ENCODE measurements at regions not wholly inside any gene's neighbourhood (a gene's known extent, or its start where the extent isn't known, plus 50 kb on each side); places are given as distances from the start of the nearest gene placed in this dataset.

- intact Hi-C loops (cut with micrococcal nuclease) = no loop called here
- H3K4me1 ChIP-seq (ENCODE audit: control insufficient read depth, insufficient read depth, low read length) = no peaks in the 10 kb centered on the region
- Mint-ChIP-seq H3K27ac (no peak overlapping the region), H3K27me3 (ENCODE audit: low read depth in 2 of 2) (peaks cover 0 to 4% of the 10 kb centered on the region in 2 donors), H3K9me3 (peaks cover 0 to 2% of the 10 kb centered on the region in 2 donors), H3K4me3 (no peak overlapping the region), H3K36me3 (no peaks in the 10 kb centered on the region), H3K4me1 (no peaks in the 10 kb centered on the region)
- H3K36me3 ChIP-seq (ENCODE audit: control insufficient read depth, insufficient read depth, low read length) = no peaks in the 10 kb centered on the region
- 79% methylated on average over 1 of the region's 1 CpG for WGBS (ENCODE audit: insufficient coverage)
- H3K27ac ChIP-seq (ENCODE audit: low read length) = no peak overlapping the region
- no peaks in the 10 kb centered on the region for H3K27me3 ChIP-seq (ENCODE audit: control insufficient read depth, insufficient read depth, low read length)
- no peak for ATAC-seq
- H3K4me3 ChIP-seq (ENCODE audit: low read length) = no peak overlapping the region
- no peaks in the 10 kb centered on the region for H3K9me3 ChIP-seq (ENCODE audit: control insufficient read depth, insufficient read depth, low read length)
- TF ChIP-seq, protein P1, sequence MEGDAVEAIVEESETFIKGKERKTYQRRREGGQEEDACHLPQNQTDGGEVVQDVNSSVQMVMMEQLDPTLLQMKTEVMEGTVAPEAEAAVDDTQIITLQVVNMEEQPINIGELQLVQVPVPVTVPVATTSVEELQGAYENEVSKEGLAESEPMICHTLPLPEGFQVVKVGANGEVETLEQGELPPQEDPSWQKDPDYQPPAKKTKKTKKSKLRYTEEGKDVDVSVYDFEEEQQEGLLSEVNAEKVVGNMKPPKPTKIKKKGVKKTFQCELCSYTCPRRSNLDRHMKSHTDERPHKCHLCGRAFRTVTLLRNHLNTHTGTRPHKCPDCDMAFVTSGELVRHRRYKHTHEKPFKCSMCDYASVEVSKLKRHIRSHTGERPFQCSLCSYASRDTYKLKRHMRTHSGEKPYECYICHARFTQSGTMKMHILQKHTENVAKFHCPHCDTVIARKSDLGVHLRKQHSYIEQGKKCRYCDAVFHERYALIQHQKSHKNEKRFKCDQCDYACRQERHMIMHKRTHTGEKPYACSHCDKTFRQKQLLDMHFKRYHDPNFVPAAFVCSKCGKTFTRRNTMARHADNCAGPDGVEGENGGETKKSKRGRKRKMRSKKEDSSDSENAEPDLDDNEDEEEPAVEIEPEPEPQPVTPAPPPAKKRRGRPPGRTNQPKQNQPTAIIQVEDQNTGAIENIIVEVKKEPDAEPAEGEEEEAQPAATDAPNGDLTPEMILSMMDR (IDR thresholded peaks at IDR 0.05) = no peak
- no peak for DNase-seq
Measured at GRCh38 chr11:111098091-111098490, 147.4 kb upstream of the POU2AF2 start.

GRCh38 chr11:111097191-111097590 lies 148.3 kb upstream of the POU2AF2 start:
- DNase-seq = no peak
- Histone ChIP-seq H3K27ac (ENCODE audit: low read length) (no peak overlapping the region), H3K4me3 (ENCODE audit: low read length) (no peak overlapping the region), H3K36me3 (ENCODE audit: control insufficient read depth, insufficient read depth, low read length) (no peaks in the 10 kb centered on the region), H3K9me3 (ENCODE audit: control insufficient read depth, insufficient read depth, low read length) (no peaks in the 10 kb centered on the region), H3K4me1 (ENCODE audit: control insufficient read depth, insufficient read depth, low read length) (no peaks in the 10 kb centered on the region), H3K27me3 (ENCODE audit: control insufficient read depth, insufficient read depth, low read length) (no peaks in the 10 kb centered on the region)
- H3K4me3 Mint-ChIP-seq = no peak overlapping the region
- peaks cover 0 to 4% of the 10 kb centered on the region in 2 donors for H3K27me3 Mint-ChIP-seq (ENCODE audit: low read depth in 2 of 2)
- no peak for ATAC-seq
- H3K27ac Mint-ChIP-seq = no peak overlapping the region
- WGBS (ENCODE audit: insufficient coverage) = 64% methylated on average over 11 of the region's 11 CpGs
- intact Hi-C loops (cut with micrococcal nuclease) = no loop called here
- H3K4me1 Mint-ChIP-seq = no peaks in the 10 kb centered on the region
- TF ChIP-seq, protein P1 (IDR thresholded peaks at IDR 0.05) = no peak
- peaks cover 0 to 2% of the 10 kb centered on the region in 2 donors for H3K9me3 Mint-ChIP-seq
- H3K36me3 Mint-ChIP-seq = no peaks in the 10 kb centered on the region

DNA sequence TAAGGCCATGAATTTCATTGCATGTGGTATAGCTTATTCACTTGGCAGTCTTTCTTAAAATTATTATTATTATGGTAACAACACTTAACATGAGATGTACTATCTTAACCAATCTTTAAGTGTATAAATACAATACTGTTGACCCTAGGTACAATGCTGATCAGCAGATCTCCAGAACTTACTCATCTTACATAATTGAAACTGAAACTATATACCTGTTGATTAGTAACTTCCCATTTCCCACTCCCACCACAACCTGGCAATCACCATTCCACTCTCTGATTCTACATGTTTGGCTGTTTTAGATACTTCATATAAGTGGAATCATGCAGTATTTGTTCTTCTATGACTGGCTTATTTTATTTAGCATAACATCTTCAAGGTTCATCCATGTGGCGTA lies 150.2 kb upstream of the POU2AF2 start:
- no peak for ATAC-seq
- DNase-seq = no peak
- no peaks in the 10 kb centered on the region for H3K36me3 Mint-ChIP-seq
- no CpG with 5 or more reads among the region's 1 CpG for WGBS (ENCODE audit: insufficient coverage)
- no peak overlapping the region for H3K4me3 Mint-ChIP-seq
- peaks cover 0 to 3% of the 10 kb centered on the region in 2 donors for H3K27me3 Mint-ChIP-seq (ENCODE audit: low read depth in 2 of 2)
- no peaks in the 10 kb centered on the region for H3K9me3 ChIP-seq (ENCODE audit: control insufficient read depth, insufficient read depth, low read length)
- intact Hi-C loops (cut with micrococcal nuclease) = no loop called here
- H3K27ac Mint-ChIP-seq = no peak overlapping the region
- no peaks in the 10 kb centered on the region for H3K27me3 ChIP-seq (ENCODE audit: control insufficient read depth, insufficient read depth, low read length)
- H3K4me1 ChIP-seq (ENCODE audit: control insufficient read depth, insufficient read depth, low read length) = no peaks in the 10 kb centered on the region
- no peaks in the 10 kb centered on the region for H3K9me3 Mint-ChIP-seq
- TF ChIP-seq, protein P1 (IDR thresholded peaks at IDR 0.05) = no peak
- H3K4me3 ChIP-seq (ENCODE audit: low read length) = no peak overlapping the region
- no peaks in the 10 kb centered on the region for H3K4me1 Mint-ChIP-seq
- H3K36me3 ChIP-seq (ENCODE audit: control insufficient read depth, insufficient read depth, low read length) = no peaks in the 10 kb centered on the region
- H3K27ac ChIP-seq (ENCODE audit: low read length) = no peak overlapping the region

DNA sequence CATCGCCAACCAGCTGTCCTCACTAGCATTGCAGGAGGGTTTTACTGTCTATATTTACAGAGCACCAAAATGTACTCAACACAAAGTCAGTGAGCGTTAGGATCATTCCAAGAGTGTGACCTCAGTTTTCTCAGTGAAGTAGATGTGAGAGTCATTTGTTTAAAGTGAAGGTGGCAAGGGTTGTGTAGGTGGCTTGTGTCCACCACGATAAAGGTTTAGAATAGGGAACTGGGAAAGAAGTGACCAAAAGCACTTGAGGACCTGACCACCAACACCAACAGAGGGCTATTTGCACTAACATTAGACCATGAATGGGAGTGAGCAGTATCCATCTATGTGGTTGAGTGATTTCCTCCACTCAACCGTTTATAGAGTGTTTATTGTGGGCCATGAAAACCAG lies 152.5 kb upstream of the POU2AF2 start:
- Mint-ChIP-seq H3K27ac (no peak overlapping the region), H3K36me3 (no peaks in the 10 kb centered on the region), H3K4me3 (no peak overlapping the region), H3K4me1 (no peaks in the 10 kb centered on the region), H3K27me3 (ENCODE audit: low read depth in 2 of 2) (peaks cover 0 to 8% of the 10 kb centered on the region in 2 donors), H3K9me3 (no peaks in the 10 kb centered on the region)
- 87% methylated on average over 4 of the region's 4 CpGs for WGBS (ENCODE audit: insufficient coverage)
- Histone ChIP-seq H3K4me3 (ENCODE audit: low read length) (no peak overlapping the region), H3K27ac (ENCODE audit: low read length) (no peak overlapping the region), H3K4me1 (ENCODE audit: control insufficient read depth, insufficient read depth, low read length) (no peaks in the 10 kb centered on the region), H3K27me3 (ENCODE audit: control insufficient read depth, insufficient read depth, low read length) (no peaks in the 10 kb centered on the region), H3K9me3 (ENCODE audit: control insufficient read depth, insufficient read depth, low read length) (no peaks in the 10 kb centered on the region), H3K36me3 (ENCODE audit: control insufficient read depth, insufficient read depth, low read length) (no peaks in the 10 kb centered on the region)
- ATAC-seq = no peak
- TF ChIP-seq, protein P1 (IDR thresholded peaks at IDR 0.05) = no peak
- intact Hi-C loops (cut with micrococcal nuclease) = no loop called here
- no peak for DNase-seq
